ENCODE measurements at regions not wholly inside any gene's neighbourhood (a gene's known extent, or its start where the extent isn't known, plus 50 kb on each side); places are given as distances from the start of the nearest gene placed in this dataset.

GRCh38 chr18:70688286-70688685 lies 399.4 kb downstream of the SOCS6 start:
- TF ChIP-seq, protein P1, sequence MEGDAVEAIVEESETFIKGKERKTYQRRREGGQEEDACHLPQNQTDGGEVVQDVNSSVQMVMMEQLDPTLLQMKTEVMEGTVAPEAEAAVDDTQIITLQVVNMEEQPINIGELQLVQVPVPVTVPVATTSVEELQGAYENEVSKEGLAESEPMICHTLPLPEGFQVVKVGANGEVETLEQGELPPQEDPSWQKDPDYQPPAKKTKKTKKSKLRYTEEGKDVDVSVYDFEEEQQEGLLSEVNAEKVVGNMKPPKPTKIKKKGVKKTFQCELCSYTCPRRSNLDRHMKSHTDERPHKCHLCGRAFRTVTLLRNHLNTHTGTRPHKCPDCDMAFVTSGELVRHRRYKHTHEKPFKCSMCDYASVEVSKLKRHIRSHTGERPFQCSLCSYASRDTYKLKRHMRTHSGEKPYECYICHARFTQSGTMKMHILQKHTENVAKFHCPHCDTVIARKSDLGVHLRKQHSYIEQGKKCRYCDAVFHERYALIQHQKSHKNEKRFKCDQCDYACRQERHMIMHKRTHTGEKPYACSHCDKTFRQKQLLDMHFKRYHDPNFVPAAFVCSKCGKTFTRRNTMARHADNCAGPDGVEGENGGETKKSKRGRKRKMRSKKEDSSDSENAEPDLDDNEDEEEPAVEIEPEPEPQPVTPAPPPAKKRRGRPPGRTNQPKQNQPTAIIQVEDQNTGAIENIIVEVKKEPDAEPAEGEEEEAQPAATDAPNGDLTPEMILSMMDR (IDR thresholded peaks at IDR 0.05; ENCODE audit: low read length), result no peak
- TF ChIP-seq EZH2phosphoT487 (IDR thresholded peaks at IDR 0.05; ENCODE audit: low read length), result no peak
